ENCODE measurements at regions not wholly inside any gene's neighbourhood (a gene's known extent, or its start where the extent isn't known, plus 50 kb on each side); places are given as distances from the start of the nearest gene placed in this dataset.

DNA sequence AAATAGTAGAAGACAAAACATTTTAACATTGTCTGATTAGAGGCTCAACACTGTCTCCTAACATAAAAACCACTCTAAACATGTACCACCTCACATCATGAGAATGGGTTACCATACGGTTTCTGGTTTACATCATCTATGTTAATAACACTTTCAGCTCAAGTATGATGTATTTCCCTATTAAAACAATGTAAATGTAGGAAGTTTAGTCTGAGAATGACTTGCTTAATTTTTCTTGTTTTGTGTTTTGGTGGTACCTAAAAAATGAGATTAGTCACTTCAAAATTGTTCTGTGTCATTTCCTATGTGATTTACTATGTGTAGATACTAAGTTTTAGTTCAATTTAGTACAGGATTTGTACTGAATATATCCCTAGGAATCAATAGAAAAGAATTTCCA, 195.8 kb upstream of the SEMA3C start:
- no peaks in the 10 kb centered on the region for H3K9me3 ChIP-seq (ENCODE audit: low read length)
- no peak overlapping the region for H3K9ac ChIP-seq (ENCODE audit: insufficient read depth, low read depth, low read length)
- intact Hi-C loops (cut with micrococcal nuclease; ENCODE audit: unreplicated experiment) (loop anchor here (5.0 kb wide), 1 partner anchor 83 kb away; no protein-coding TSS in a partner anchor), in situ Hi-C loops (cut with HindIII; ENCODE audit: extremely low pct_ligation_motif_present, low pct_unique_long_range_greater_than_20kb) (no loop called here)
- H3K4me2 ChIP-seq (ENCODE audit: low read depth, low read length): no peak overlapping the region
- no peak for ATAC-seq
- 0% methylated on average over 1 of the region's 1 CpG for WGBS (ENCODE audit: low lambda C conversion rate)
- H3K4me1 ChIP-seq (ENCODE audit: insufficient read depth, low read length): no peaks in the 10 kb centered on the region
- ChIA-PET POLR2A (no interaction called here), CTCF (ENCODE audit: low intra/inter-chr PET ratio, low total read pairs) (no interaction called here)
- no peak for FAIRE-seq
- H3K4me3 ChIP-seq (replicated peaks in 1 of 3; ENCODE audit: insufficient read depth in 1 of 3, low read depth in 2 of 3, low read length in 3 of 3): no peak overlapping the region
- no peaks in the 10 kb centered on the region for H4K20me1 ChIP-seq (ENCODE audit: insufficient read depth, low read length)
- H3K27me3 ChIP-seq (ENCODE audit: control insufficient read depth in 1 of 2, insufficient read depth in 2 of 2, low read length in 2 of 2): no peaks in the 10 kb centered on the region
- H3K79me2 ChIP-seq (ENCODE audit: insufficient read depth, low read length): no peaks in the 10 kb centered on the region
- DNase-seq (ENCODE audit: low spot score): no peak
- no TSS peak for BruUV-seq (replicated peaks)
- no peak overlapping the region for H2AFZ ChIP-seq (ENCODE audit: low read length)
- H3K36me3 ChIP-seq (replicated peaks in 1 of 2; ENCODE audit: control insufficient read depth in 1 of 2, insufficient read depth in 2 of 2, low read length in 2 of 2): no peaks in the 10 kb centered on the region
- H3K27ac ChIP-seq (ENCODE audit: extremely low read length, insufficient read depth, low read length): no peak overlapping the region
- TF ChIP-seq ZNF33B (CRISPR knock-in tag; IDR thresholded peaks at IDR 0.05) (no peak), ZNF777 (CRISPR knock-in tag; IDR thresholded peaks at IDR 0.05) (no peak), MED13 (CRISPR knock-in tag; IDR thresholded peaks at IDR 0.05) (no peak), ZFAT (CRISPR knock-in tag; conservative IDR thresholded peaks at IDR 0.05) (no peak), SMARCE1 (IDR thresholded peaks at IDR 0.05; ENCODE audit: borderline replicate concordance) (no peak), KAT8 (CRISPR knock-in tag; IDR thresholded peaks at IDR 0.05) (no peak), ZBTB1 (CRISPR knock-in tag; IDR thresholded peaks at IDR 0.05; ENCODE audit: borderline replicate concordance) (no peak), ZNF766 (CRISPR knock-in tag; IDR thresholded peaks at IDR 0.05; ENCODE audit: borderline replicate concordance) (no peak), ZFP62 (CRISPR knock-in tag; IDR thresholded peaks at IDR 0.05) (no peak), KLF16 (CRISPR knock-in tag; IDR thresholded peaks at IDR 0.05) (no peak), SAFB2 (CRISPR knock-in tag; IDR thresholded peaks at IDR 0.05; ENCODE audit: borderline replicate concordance, low read depth) (no peak), ONECUT2 (CRISPR knock-in tag; IDR thresholded peaks at IDR 0.05) (no peak), ZNF350 (CRISPR knock-in tag; IDR thresholded peaks at IDR 0.05; ENCODE audit: borderline replicate concordance, low read depth) (no peak), MEF2D (CRISPR knock-in tag; IDR thresholded peaks at IDR 0.05) (no peak), TRIM24 (CRISPR knock-in tag; IDR thresholded peaks at IDR 0.05) (no peak)

Measured in HepG2 (cell line).